ENCODE measurements at regions not wholly inside any gene's neighbourhood (a gene's known extent, or its start where the extent isn't known, plus 50 kb on each side); places are given as distances from the start of the nearest gene placed in this dataset.

DNA sequence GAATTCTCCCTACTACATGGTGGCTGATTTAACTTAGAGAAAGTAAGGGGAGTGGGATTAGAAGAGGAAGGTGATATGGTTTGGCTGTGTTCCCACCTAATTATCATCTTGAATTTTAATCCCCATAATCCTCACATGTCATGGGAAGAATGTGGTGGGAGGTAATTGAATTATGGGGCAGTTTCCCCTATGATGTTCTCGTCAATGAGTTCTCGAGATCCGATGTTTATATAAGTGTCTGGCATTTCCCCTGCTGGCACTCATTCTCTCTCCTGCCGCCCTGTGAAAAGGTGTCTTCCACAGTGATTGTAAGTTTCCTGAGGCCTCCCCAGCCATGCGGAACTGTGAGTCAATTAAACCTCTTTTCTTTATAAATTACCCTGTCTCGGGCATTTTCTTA lies 169.3 kb downstream of the CASP12 start:
- H3K27ac Mint-ChIP-seq, result no peak overlapping the region
- TF ChIP-seq, protein P1, sequence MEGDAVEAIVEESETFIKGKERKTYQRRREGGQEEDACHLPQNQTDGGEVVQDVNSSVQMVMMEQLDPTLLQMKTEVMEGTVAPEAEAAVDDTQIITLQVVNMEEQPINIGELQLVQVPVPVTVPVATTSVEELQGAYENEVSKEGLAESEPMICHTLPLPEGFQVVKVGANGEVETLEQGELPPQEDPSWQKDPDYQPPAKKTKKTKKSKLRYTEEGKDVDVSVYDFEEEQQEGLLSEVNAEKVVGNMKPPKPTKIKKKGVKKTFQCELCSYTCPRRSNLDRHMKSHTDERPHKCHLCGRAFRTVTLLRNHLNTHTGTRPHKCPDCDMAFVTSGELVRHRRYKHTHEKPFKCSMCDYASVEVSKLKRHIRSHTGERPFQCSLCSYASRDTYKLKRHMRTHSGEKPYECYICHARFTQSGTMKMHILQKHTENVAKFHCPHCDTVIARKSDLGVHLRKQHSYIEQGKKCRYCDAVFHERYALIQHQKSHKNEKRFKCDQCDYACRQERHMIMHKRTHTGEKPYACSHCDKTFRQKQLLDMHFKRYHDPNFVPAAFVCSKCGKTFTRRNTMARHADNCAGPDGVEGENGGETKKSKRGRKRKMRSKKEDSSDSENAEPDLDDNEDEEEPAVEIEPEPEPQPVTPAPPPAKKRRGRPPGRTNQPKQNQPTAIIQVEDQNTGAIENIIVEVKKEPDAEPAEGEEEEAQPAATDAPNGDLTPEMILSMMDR (IDR thresholded peaks at IDR 0.05), result no peak
- H3K9me3 Mint-ChIP-seq, result peaks cover 0 to 1% (median 0%) of the 10 kb centered on the region in 7 donors
- no peaks in the 10 kb centered on the region for H3K36me3 Mint-ChIP-seq
- Histone ChIP-seq H3K4me1 (ENCODE audit: control insufficient read depth in 1 of 2, insufficient read depth in 2 of 2, low read length in 2 of 2) (no peaks in the 10 kb centered on the region), H3K4me2 (replicated peaks; ENCODE audit: extremely low read depth, low read length, poor library complexity, severe bottlenecking) (no peak overlapping the region), H2AFZ (ENCODE audit: insufficient read depth, low read depth, low read length, poor library complexity, severe bottlenecking) (no peak overlapping the region), H3K9me3 (replicated peaks in 1 of 2; ENCODE audit: control insufficient read depth in 1 of 2, insufficient read depth in 1 of 2, low read length in 2 of 2) (no peaks in the 10 kb centered on the region), H3K36me3 (replicated peaks in 1 of 2; ENCODE audit: control insufficient read depth in 1 of 2, insufficient read depth in 2 of 2, low read length in 2 of 2) (no peaks in the 10 kb centered on the region), H3K4me3 (replicated peaks in 1 of 3; ENCODE audit: low read depth in 2 of 3, low read length in 3 of 3) (no peak overlapping the region), H3K27ac (ENCODE audit: low read depth in 1 of 2, low read length in 2 of 2) (no peak overlapping the region), H3K79me2 (ENCODE audit: insufficient read depth, low read length) (no peaks in the 10 kb centered on the region), H3K9ac (ENCODE audit: insufficient read depth, low read length, poor library complexity, severe bottlenecking) (no peak overlapping the region), H4K20me1 (ENCODE audit: insufficient read depth, low read length) (no peaks in the 10 kb centered on the region), H3K27me3 (ENCODE audit: control insufficient read depth in 2 of 2, insufficient read depth in 2 of 2, low read length in 2 of 2) (no peaks in the 10 kb centered on the region)
- DNase-seq, result no peak
- intact Hi-C loops (cut with micrococcal nuclease), result no loop called here
- H3K4me1 Mint-ChIP-seq, result no peaks in the 10 kb centered on the region
- H3K4me3 Mint-ChIP-seq, result no peak overlapping the region
- no peaks in the 10 kb centered on the region for H3K27me3 Mint-ChIP-seq (ENCODE audit: low read depth in 3 of 3)
- WGBS (ENCODE audit: insufficient coverage), result no CpG with 5 or more reads among the region's 6 CpGs

GRCh38 chr11:104727768-104728167 lies 170.5 kb downstream of the CASP12 start:
- Mint-ChIP-seq H3K9me3 (peaks cover 0 to 9% (median 5%) of the 10 kb centered on the region in 7 donors), H3K27ac (no peak overlapping the region), H3K4me1 (no peaks in the 10 kb centered on the region), H3K36me3 (no peaks in the 10 kb centered on the region), H3K4me3 (no peak overlapping the region), H3K27me3 (ENCODE audit: low read depth in 3 of 3) (no peaks in the 10 kb centered on the region)
- peak overlapping the region; percentile 25 for H2AFZ ChIP-seq (ENCODE audit: insufficient read depth, low read depth, low read length, poor library complexity, severe bottlenecking)
- no peak overlapping the region for H3K27ac ChIP-seq (ENCODE audit: low read depth in 1 of 2, low read length in 2 of 2)
- H3K4me1 ChIP-seq (ENCODE audit: control insufficient read depth in 1 of 2, insufficient read depth in 2 of 2, low read length in 2 of 2), result no peaks in the 10 kb centered on the region
- H3K9ac ChIP-seq (ENCODE audit: insufficient read depth, low read length, poor library complexity, severe bottlenecking), result no peak overlapping the region
- DNase-seq, result no peak
- no peaks in the 10 kb centered on the region for H4K20me1 ChIP-seq (ENCODE audit: insufficient read depth, low read length)
- no peaks in the 10 kb centered on the region for H3K79me2 ChIP-seq (ENCODE audit: insufficient read depth, low read length)
- intact Hi-C loops (cut with micrococcal nuclease), result no loop called here
- 0% methylated on average over 1 of the region's 2 CpGs for WGBS (ENCODE audit: insufficient coverage)
- no peaks in the 10 kb centered on the region for H3K36me3 ChIP-seq (replicated peaks in 1 of 2; ENCODE audit: control insufficient read depth in 1 of 2, insufficient read depth in 2 of 2, low read length in 2 of 2)
- TF ChIP-seq, protein P1 (IDR thresholded peaks at IDR 0.05), result no peak
- H3K4me3 ChIP-seq (replicated peaks in 1 of 3; ENCODE audit: low read depth in 2 of 3, low read length in 3 of 3), result no peak overlapping the region
- H3K4me2 ChIP-seq (replicated peaks; ENCODE audit: extremely low read depth, low read length, poor library complexity, severe bottlenecking), result no peak overlapping the region
- H3K9me3 ChIP-seq (replicated peaks in 1 of 2; ENCODE audit: control insufficient read depth in 1 of 2, insufficient read depth in 1 of 2, low read length in 2 of 2), result peaks cover 0 to 7% of the 10 kb centered on the region in 2 donors
- no peaks in the 10 kb centered on the region for H3K27me3 ChIP-seq (ENCODE audit: control insufficient read depth in 2 of 2, insufficient read depth in 2 of 2, low read length in 2 of 2)

Measured in CD14-positive monocyte (primary cell).